GM12878 (cell line): ENCODE measurements at regions not wholly inside any gene's neighbourhood (a gene's known extent, or its start where the extent isn't known, plus 50 kb on each side); places are given as distances from the start of the nearest gene placed in this dataset.

Experiments used
- ATAC-seq: fragments of 200-7000 bp; cut with Tn5 transposase; 3 replicates; pipeline ENCODE4 v1.9.1; 2020; ENCODE audit warnings: mild to moderate bottlenecking, moderate library complexity
- BruUV-seq: library from RNA; stranded (reverse); fragments of 400-500 nt; replicated peaks from 2 replicates; lab custom pipeline; 2021; lab: Mats Ljungman, UMichigan
- CTCF ChIA-PET: fragments of 300-600 bp; sonication (Branson Sonifier 250); formaldehyde crosslinking; extraction: SDS; loops from one replicate; lab custom pipeline; 2021; ENCODE audit warnings: inconsistent platforms; lab: Yijun Ruan, JAX
- POLR2A ChIA-PET: fragments of 350-600 bp; formaldehyde crosslinking; extraction: SDS; loops from one replicate; lab custom pipeline; 2021; ENCODE audit warnings: inconsistent platforms; lab: Charles Lee
- RAD21 ChIA-PET: fragments of 300-600 bp; sonication (Branson Sonifier 250); formaldehyde crosslinking; loops from one replicate; lab custom pipeline; 2023; ENCODE audit warnings: antibody characterized with exemption; ENCODE audit not compliant: unreplicated experiment; lab: Charles Lee
- SMC1A ChIA-PET: fragments of 300-600 bp; sonication (Branson Sonifier 250); formaldehyde crosslinking; loops from one replicate; lab custom pipeline; 2023; ENCODE audit not compliant: unreplicated experiment, uncharacterized antibody; lab: Charles Lee
- DNase-seq: peaks from one replicate; pipeline ENCODE4 v3.0.0-alpha.2; 2011; ENCODE audit warnings: low read depth, low spot score
- FAIRE-seq: peaks from 3 replicates; lab custom pipeline; 2011; peaks lifted over from hg19 to GRCh38; lab: Jason Lieb, UNC
- H2AFZ ChIP-seq: 2 replicates; pipeline ENCODE4 v1.6.0; 2011; ENCODE audit warnings: low read depth, low read length, control low read depth; ENCODE audit not compliant: control insufficient read depth
- H3K27ac ChIP-seq: 2 replicates; pipeline ENCODE4 v1.5.1; 2011; ENCODE audit warnings: control low read depth; ENCODE audit not compliant: control insufficient read depth, insufficient read depth
- H3K27me3 ChIP-seq, 2 experiments: replicated peaks in 1 of 2; 2 replicates each; pipeline versions ENCODE4 v1.6.0 to v1.6.1; 2011; ENCODE audit warnings: low read length in 1 of 2; ENCODE audit not compliant: control insufficient read depth in 2 of 2, insufficient read depth in 2 of 2
- H3K36me3 ChIP-seq, 2 experiments: 2 replicates each; pipeline ENCODE4 v1.5.1; 2011; ENCODE audit warnings: low read length in 1 of 2; ENCODE audit not compliant: control insufficient read depth in 2 of 2, insufficient read depth in 2 of 2
- H3K4me1 ChIP-seq: 2 replicates; pipeline ENCODE4 v1.6.1; 2011; ENCODE audit warnings: mild to moderate bottlenecking, low read length, moderate library complexity, mixed read lengths; ENCODE audit not compliant: control insufficient read depth, insufficient read depth
- H3K4me2 ChIP-seq: 2 replicates; pipeline ENCODE4 v1.6.0; 2011; ENCODE audit warnings: control low read depth; ENCODE audit not compliant: control insufficient read depth, insufficient read depth
- H3K4me3 ChIP-seq: fragments of 200-600 bp; sonication (generic); 2 replicates; pipeline ENCODE4 v1.5.1; 2016
- H3K79me2 ChIP-seq: 2 replicates; pipeline ENCODE4 v1.6.0; 2011; ENCODE audit warnings: low read length; ENCODE audit not compliant: control insufficient read depth, insufficient read depth
- H3K9ac ChIP-seq: 2 replicates; pipeline ENCODE4 v1.8.0; 2011; ENCODE audit warnings: low read length, control low read depth, mixed read lengths; ENCODE audit not compliant: control insufficient read depth, insufficient read depth
- H3K9me3 ChIP-seq: replicated peaks from 3 replicates; pipeline ENCODE4 v1.5.1; 2011; ENCODE audit warnings: mild to moderate bottlenecking, low read length; ENCODE audit not compliant: control insufficient read depth, insufficient read depth
- H4K20me1 ChIP-seq: 2 replicates; pipeline ENCODE4 v1.6.0; 2011; ENCODE audit not compliant: control insufficient read depth, insufficient read depth
- CEBPB ChIP-seq, 2 experiments: fragments of 150-350 bp in 1 of 2; IDR thresholded peaks; 2 replicates each; pipeline ENCODE4 v1.6.1; 2012 to 2014; ENCODE audit warnings: low read depth in 2 of 2, low read length in 2 of 2, borderline replicate concordance in 1 of 2, inconsistent platforms in 1 of 2
- CHD1 ChIP-seq: IDR thresholded peaks from 2 replicates; pipeline ENCODE4 v1.6.1; 2012; ENCODE audit warnings: low read depth, low read length, improper control_type of control experiment
- CHD4 ChIP-seq: fragments of 200-600 bp; sonication (generic); IDR thresholded peaks from 2 replicates; pipeline ENCODE4 v1.6.1; 2016; ENCODE audit warnings: mild to moderate bottlenecking
- CREM ChIP-seq: IDR thresholded peaks from 2 replicates; pipeline ENCODE4 v1.6.1; 2014; ENCODE audit warnings: antibody characterized with exemption, low read depth
- IKZF2 ChIP-seq, 2 experiments: fragments of 450-650 bp; IDR thresholded peaks; 2 replicates each; pipeline ENCODE4 v1.6.1; 2017; ENCODE audit warnings: mild to moderate bottlenecking in 2 of 2, moderate library complexity in 2 of 2
- KAT2A ChIP-seq: conservative IDR thresholded peaks from 2 replicates; pipeline ENCODE4 v1.6.1; 2011; ENCODE audit warnings: low read depth, low read length; ENCODE audit not compliant: control insufficient read depth
- KDM1A ChIP-seq: fragments of 200-600 bp; sonication (generic); IDR thresholded peaks from 2 replicates; pipeline ENCODE4 v1.6.1; 2016; ENCODE audit warnings: borderline replicate concordance
- NR2C2 ChIP-seq: IDR thresholded peaks from 2 replicates; pipeline ENCODE4 v1.6.1; 2011; ENCODE audit warnings: borderline replicate concordance, low read depth; ENCODE audit not compliant: control insufficient read depth, insufficient read length
- POLR2AphosphoS2 ChIP-seq: IDR thresholded peaks from 2 replicates; pipeline ENCODE4 v1.6.1; 2011; ENCODE audit warnings: low read depth, mild to moderate bottlenecking, low read length, improper control_type of control experiment, moderate library complexity
- RB1 ChIP-seq: fragments of 450-650 bp; formaldehyde crosslinking; IDR thresholded peaks from 2 replicates; pipeline ENCODE4 v1.6.1; 2017; ENCODE audit warnings: mild to moderate bottlenecking, borderline replicate concordance
- SIX5 ChIP-seq: IDR thresholded peaks from 2 replicates; pipeline ENCODE4 v1.6.1; 2011; ENCODE audit warnings: mild to moderate bottlenecking, low read depth, low read length, moderate library complexity; ENCODE audit not compliant: severe bottlenecking
- STAT1 ChIP-seq: fragments of 450-650 bp; conservative IDR thresholded peaks from 2 replicates; pipeline ENCODE4 v1.6.1; 2014; ENCODE audit warnings: antibody characterized with exemption, mild to moderate bottlenecking
- YY1 ChIP-seq: IDR thresholded peaks from 2 replicates; pipeline ENCODE4 v1.6.1; 2011; ENCODE audit warnings: low read depth, mild to moderate bottlenecking, low read length
- ZNF217 ChIP-seq: fragments of 450-650 bp; IDR thresholded peaks from 2 replicates; pipeline ENCODE4 v1.6.1; 2017; ENCODE audit warnings: antibody characterized with exemption, mild to moderate bottlenecking
- ZNF622 ChIP-seq: fragments of 450-650 bp; IDR thresholded peaks from 2 replicates; pipeline ENCODE4 v1.6.1; 2017; ENCODE audit warnings: mild to moderate bottlenecking, inconsistent platforms
- WGBS: methylation state at CpG from one replicate; pipeline ENCODE4 v1.1.6; 2016; ENCODE audit warnings: low lambda C conversion rate; ENCODE audit not compliant: insufficient replicate concordance, insufficient coverage; ENCODE audit errors: missing lambda C conversion rate; 5-methylcytosine and 5-hydroxymethylcytosine counted together
- in situ Hi-C: fragments of 300-500 bp; cut with MboI; formaldehyde crosslinking; loops from 9 replicates; pipeline ENCODE4 v1.14.3; 2018; ENCODE audit warnings: mixed read lengths
- intact Hi-C: fragments of 100-400 bp; cut with micrococcal nuclease; formaldehyde crosslinking; loops from one replicate; pipeline ENCODE4 v1.14.2; 2022; ENCODE audit not compliant: unreplicated experiment

- SMC1A ChIA-PET, result no interaction called here
- H3K27me3 ChIP-seq, result no peaks in the 10 kb centered on the region
- H3K36me3 ChIP-seq, result no peaks in the 10 kb centered on the region
- POLR2A ChIA-PET, result no interaction called here
- TF ChIP-seq YY1 (no peak), CREM (no peak), ZNF217 (no peak), KAT2A (no peak)
- TF ChIP-seq, all 136 proteins: peak for 0
- ChIA-PET CTCF (no interaction called here), RAD21 (no interaction called here)
- H3K4me1 ChIP-seq, result no peaks in the 10 kb centered on the region
- intact Hi-C loops, result no loop called here
- H3K4me2 ChIP-seq, result no peak overlapping the region
- H3K9me3 ChIP-seq, result no peaks in the 10 kb centered on the region
- no peak overlapping the region for H3K27ac ChIP-seq
- H3K9ac ChIP-seq, result no peak overlapping the region
- H3K79me2 ChIP-seq, result no peaks in the 10 kb centered on the region
- FAIRE-seq (no peak), DNase-seq (no peak), ATAC-seq (no peak)
- H4K20me1 ChIP-seq, result no peaks in the 10 kb centered on the region
- H3K4me3 ChIP-seq, result no peak overlapping the region
- no TSS peak for BruUV-seq
- in situ Hi-C loops, result no loop called here
- H2AFZ ChIP-seq, result no peak overlapping the region
These were observed 837.4 kb upstream of the USP15 start for GRCh38 chr12:61422786-61423185.

- Histone ChIP-seq H4K20me1 (no peaks in the 10 kb centered on the region), H3K4me2 (no peak overlapping the region), H3K4me3 (no peak overlapping the region), H3K9me3 (no peaks in the 10 kb centered on the region), H3K36me3 (no peaks in the 10 kb centered on the region), H3K79me2 (no peaks in the 10 kb centered on the region), H3K9ac (no peak overlapping the region), H3K27me3 (no peaks in the 10 kb centered on the region), H3K4me1 (no peaks in the 10 kb centered on the region), H3K27ac (no peak overlapping the region), H2AFZ (no peak overlapping the region)
- ChIA-PET CTCF (no interaction called here), POLR2A (no interaction called here), SMC1A (no interaction called here), RAD21 (no interaction called here)
- DNase-seq, result no peak
- WGBS, result 100% methylated on average over 1 of the region's 1 CpG
- BruUV-seq, result no TSS peak
- intact Hi-C loops, result no loop called here
- TF ChIP-seq NR2C2 (no peak), CHD1 (no peak), ZNF622 (no peak), CHD4 (no peak), RB1 (no peak), IKZF2 (IDR thresholded peaks at IDR 0.05) (no peak), SIX5 (no peak), CEBPB (IDR thresholded peaks at IDR 0.05; ENCODE audit: borderline replicate concordance in 1 of 2, low read depth in 2 of 2, low read length in 2 of 2) (no peak), POLR2AphosphoS2 (no peak), KDM1A (no peak), STAT1 (no peak)
- ATAC-seq, result no peak
- FAIRE-seq, result no peak
- in situ Hi-C loops, result no loop called here
These were observed 808.1 kb upstream of the USP15 start for GRCh38 chr12:61452076-61452475.
